Liver (tissue), 7 donors: ENCODE measurements at regions not wholly inside any gene's neighbourhood (a gene's known extent, or its start where the extent isn't known, plus 50 kb on each side); places are given as distances from the start of the nearest gene placed in this dataset.

ENCODE experiments used
- DNase-seq: peaks from one replicate; pipeline ENCODE4 v3.0.0-alpha.2; 2017; ENCODE audit warnings: low spot score
- H3K27ac ChIP-seq, 2 donors: one replicate each; pipeline ENCODE4 v1.7.0; 2013; ENCODE audit warnings: inconsistent platforms in 2 of 2, low read length in 2 of 2, control low read depth in 1 of 2, low read depth in 1 of 2, mild to moderate bottlenecking in 1 of 2
- H3K27me3 ChIP-seq, 4 donors: one replicate each; pipeline versions ENCODE4 v1.6.1 to v1.7.0; 2013; ENCODE audit warnings: low read length in 3 of 4, inconsistent platforms in 1 of 4, mild to moderate bottlenecking in 1 of 4, moderate library complexity in 1 of 4; ENCODE audit not compliant: control insufficient read depth in 4 of 4, insufficient read depth in 4 of 4
- H3K36me3 ChIP-seq, 4 donors: one replicate each; pipeline versions ENCODE4 v1.6.1 to v1.7.0; 2013; ENCODE audit warnings: low read length in 3 of 4, mild to moderate bottlenecking in 3 of 4, low read depth in 1 of 4, moderate library complexity in 1 of 4; ENCODE audit not compliant: control insufficient read depth in 4 of 4, insufficient read depth in 3 of 4
- H3K4me1 ChIP-seq, 4 donors: one replicate each; pipeline versions ENCODE4 v1.6.1 to v1.7.0; 2013; ENCODE audit warnings: low read length in 3 of 4, mild to moderate bottlenecking in 3 of 4, moderate library complexity in 1 of 4; ENCODE audit not compliant: control insufficient read depth in 4 of 4, insufficient read depth in 4 of 4
- H3K4me3 ChIP-seq, 3 donors: one replicate each; pipeline versions ENCODE4 v1.6.1 to v1.7.0; 2013; ENCODE audit warnings: low read length in 3 of 3, control low read depth in 1 of 3, low read depth in 1 of 3, mild to moderate bottlenecking in 1 of 3
- H3K9ac ChIP-seq, 2 donors: one replicate each; pipeline ENCODE4 v1.7.0; 2013; ENCODE audit warnings: low read length in 2 of 2, mild to moderate bottlenecking in 2 of 2, moderate library complexity in 2 of 2, control low read depth in 1 of 2, low read depth in 1 of 2
- H3K9me3 ChIP-seq, 4 donors: one replicate each; pipeline versions ENCODE4 v1.6.1 to v1.7.0; 2013; ENCODE audit warnings: low read length in 3 of 4; ENCODE audit not compliant: control insufficient read depth in 4 of 4
- FOXA1 ChIP-seq: IDR thresholded peaks from 2 replicates; pipeline ENCODE4 v1.6.1; 2016; ENCODE audit warnings: antibody characterized with exemption
- FOXA2 ChIP-seq: IDR thresholded peaks from 2 replicates; pipeline ENCODE4 v1.6.1; 2016; ENCODE audit warnings: antibody characterized with exemption
- GABPA ChIP-seq, 2 donors: IDR thresholded peaks in 1 of 2; conservative IDR thresholded peaks in 1 of 2; 2 replicates each; pipeline ENCODE4 v1.6.1; 2016; ENCODE audit warnings: antibody characterized with exemption in 2 of 2, mild to moderate bottlenecking in 1 of 2, moderate library complexity in 1 of 2
- JUND ChIP-seq, 2 donors: IDR thresholded peaks; 2 replicates each; pipeline ENCODE4 v1.6.1; 2016; ENCODE audit warnings: antibody characterized with exemption in 2 of 2
- RAD21 ChIP-seq, 2 donors: IDR thresholded peaks; 2 replicates each; pipeline ENCODE4 v1.6.1; 2016; ENCODE audit warnings: antibody characterized with exemption in 2 of 2, mild to moderate bottlenecking in 2 of 2
- RXRA ChIP-seq, 2 donors: IDR thresholded peaks; 2 replicates each; pipeline ENCODE4 v1.6.1; 2017 to 2018; ENCODE audit warnings: antibody characterized with exemption in 2 of 2, mild to moderate bottlenecking in 1 of 2
- TAF1 ChIP-seq: conservative IDR thresholded peaks from 2 replicates; pipeline ENCODE4 v1.6.1; 2016; ENCODE audit warnings: antibody characterized with exemption, mild to moderate bottlenecking
- WGBS: extraction: QIAGEN DNeasy Blood & Tissue Kit; methylation state at CpG from one replicate; pipeline ENCODE4 v1.1.7; 2013; 5-methylcytosine and 5-hydroxymethylcytosine counted together
- TF ChIP-seq, protein P1 (sequence below): IDR thresholded peaks from 2 replicates; pipeline ENCODE4 v1.6.1; 2016; ENCODE audit warnings: antibody characterized with exemption, mild to moderate bottlenecking
- donor health status: healthy.
- donor health status: healthy.
- donor health status: healthy.
- donor health status: healthy.

DNA sequence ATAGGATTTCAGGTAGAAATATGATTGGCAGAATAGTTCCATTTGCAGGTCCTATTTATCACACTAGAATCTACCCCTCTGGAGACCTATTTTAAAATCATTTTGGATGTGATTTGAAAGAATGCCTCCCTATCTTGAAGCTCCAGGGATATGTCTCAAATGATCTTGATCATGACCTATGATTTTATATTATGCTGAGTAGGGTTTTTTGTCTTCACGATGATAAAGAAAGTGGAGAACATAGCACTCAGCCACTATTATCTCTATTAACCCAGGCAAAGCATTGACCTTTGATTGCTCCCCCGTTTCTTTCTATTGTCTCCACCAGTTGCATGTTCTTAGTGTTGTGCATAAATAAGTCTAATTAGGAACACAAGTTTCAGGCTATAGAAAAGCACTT lies 307.9 kb downstream of the BLID start:
- WGBS = 64% methylated on average over 2 of the region's 2 CpGs
- Histone ChIP-seq H3K27ac (no peak overlapping the region), H3K4me1 (no peaks in the 10 kb centered on the region), H3K36me3 (no peaks in the 10 kb centered on the region), H3K27me3 (no peaks in the 10 kb centered on the region), H3K4me3 (no peak overlapping the region), H3K9me3 (peaks cover 0 to 4% (median under 1%) of the 10 kb centered on the region in 4 donors), H3K9ac (no peak overlapping the region)
- DNase-seq = no peak
- TF ChIP-seq, protein P1, sequence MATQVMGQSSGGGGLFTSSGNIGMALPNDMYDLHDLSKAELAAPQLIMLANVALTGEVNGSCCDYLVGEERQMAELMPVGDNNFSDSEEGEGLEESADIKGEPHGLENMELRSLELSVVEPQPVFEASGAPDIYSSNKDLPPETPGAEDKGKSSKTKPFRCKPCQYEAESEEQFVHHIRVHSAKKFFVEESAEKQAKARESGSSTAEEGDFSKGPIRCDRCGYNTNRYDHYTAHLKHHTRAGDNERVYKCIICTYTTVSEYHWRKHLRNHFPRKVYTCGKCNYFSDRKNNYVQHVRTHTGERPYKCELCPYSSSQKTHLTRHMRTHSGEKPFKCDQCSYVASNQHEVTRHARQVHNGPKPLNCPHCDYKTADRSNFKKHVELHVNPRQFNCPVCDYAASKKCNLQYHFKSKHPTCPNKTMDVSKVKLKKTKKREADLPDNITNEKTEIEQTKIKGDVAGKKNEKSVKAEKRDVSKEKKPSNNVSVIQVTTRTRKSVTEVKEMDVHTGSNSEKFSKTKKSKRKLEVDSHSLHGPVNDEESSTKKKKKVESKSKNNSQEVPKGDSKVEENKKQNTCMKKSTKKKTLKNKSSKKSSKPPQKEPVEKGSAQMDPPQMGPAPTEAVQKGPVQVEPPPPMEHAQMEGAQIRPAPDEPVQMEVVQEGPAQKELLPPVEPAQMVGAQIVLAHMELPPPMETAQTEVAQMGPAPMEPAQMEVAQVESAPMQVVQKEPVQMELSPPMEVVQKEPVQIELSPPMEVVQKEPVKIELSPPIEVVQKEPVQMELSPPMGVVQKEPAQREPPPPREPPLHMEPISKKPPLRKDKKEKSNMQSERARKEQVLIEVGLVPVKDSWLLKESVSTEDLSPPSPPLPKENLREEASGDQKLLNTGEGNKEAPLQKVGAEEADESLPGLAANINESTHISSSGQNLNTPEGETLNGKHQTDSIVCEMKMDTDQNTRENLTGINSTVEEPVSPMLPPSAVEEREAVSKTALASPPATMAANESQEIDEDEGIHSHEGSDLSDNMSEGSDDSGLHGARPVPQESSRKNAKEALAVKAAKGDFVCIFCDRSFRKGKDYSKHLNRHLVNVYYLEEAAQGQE = no peak
- no peak for TF ChIP-seq RXRA (IDR thresholded peaks at IDR 0.05)
- no peak for TF ChIP-seq GABPA (IDR thresholded peaks at IDR 0.05 in 1 of 2, conservative IDR thresholded peaks at IDR 0.05 in 1 of 2)
- no peak for TF ChIP-seq FOXA1
- no peak for TF ChIP-seq JUND (IDR thresholded peaks at IDR 0.05)

DNA sequence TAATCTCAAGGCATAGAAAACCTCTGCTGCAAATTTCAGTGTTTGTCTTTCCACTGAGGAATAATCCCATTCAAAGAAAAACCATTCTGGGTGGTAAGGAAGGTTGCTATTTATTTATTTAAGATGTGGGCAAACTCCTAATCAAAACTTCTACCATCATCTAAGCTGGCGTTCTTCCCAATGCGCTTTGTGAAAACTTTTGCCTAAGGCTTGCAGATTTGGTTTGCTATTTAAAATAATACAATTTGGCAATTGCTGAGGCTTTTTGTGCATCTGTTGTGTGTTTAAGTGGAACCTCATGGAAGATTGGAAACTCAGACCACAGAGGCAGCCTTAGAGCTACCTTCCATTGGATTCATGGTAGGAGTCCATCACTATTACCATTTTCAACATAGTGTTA lies 309.0 kb downstream of the BLID start:
- no peaks in the 10 kb centered on the region for H3K4me1 ChIP-seq
- no peak overlapping the region for H3K4me3 ChIP-seq
- DNase-seq = no peak
- H3K9me3 ChIP-seq = no peaks in the 10 kb centered on the region
- 95% methylated on average over 2 of the region's 2 CpGs for WGBS
- TF ChIP-seq FOXA1 (no peak), TAF1 (no peak), RXRA (IDR thresholded peaks at IDR 0.05) (no peak), RAD21 (IDR thresholded peaks at IDR 0.05) (no peak)
- TF ChIP-seq, protein P1 = no peak
- H3K27ac ChIP-seq = no peak overlapping the region
- no peaks in the 10 kb centered on the region for H3K36me3 ChIP-seq
- H3K9ac ChIP-seq = no peak overlapping the region
- H3K27me3 ChIP-seq = no peaks in the 10 kb centered on the region

DNA sequence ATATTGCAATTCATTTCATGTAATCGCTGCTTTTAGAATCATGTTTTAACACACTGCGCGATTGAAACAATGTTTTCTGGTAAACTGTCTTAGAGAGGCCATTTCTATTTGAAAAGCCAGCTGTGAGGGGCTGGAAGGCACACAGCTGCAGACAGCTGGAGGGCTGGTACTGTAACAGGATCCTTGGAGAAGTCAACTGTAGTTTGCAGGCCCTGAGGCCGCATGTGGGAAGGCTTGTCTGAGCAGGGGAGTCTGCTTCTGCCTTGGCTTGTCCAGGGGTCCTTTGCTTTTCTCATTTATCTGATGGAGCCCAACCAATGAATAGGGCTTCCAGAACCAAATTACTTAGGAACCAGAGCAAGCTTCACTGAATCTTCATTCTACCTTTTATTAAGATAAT lies 313.5 kb downstream of the BLID start:
- WGBS = 83% methylated on average over 4 of the region's 4 CpGs
- H3K27ac ChIP-seq = no peak overlapping the region
- H3K9ac ChIP-seq = no peak overlapping the region
- TF ChIP-seq GABPA (IDR thresholded peaks at IDR 0.05 in 1 of 2, conservative IDR thresholded peaks at IDR 0.05 in 1 of 2) (no peak), FOXA2 (no peak)
- TF ChIP-seq, protein P1 = no peak
- peaks cover 2 to 12% (median 3%) of the 10 kb centered on the region in 4 donors for H3K9me3 ChIP-seq
- H3K4me1 ChIP-seq = no peaks in the 10 kb centered on the region
- DNase-seq = no peak
- H3K27me3 ChIP-seq = no peaks in the 10 kb centered on the region
- H3K4me3 ChIP-seq = no peak overlapping the region
- no peaks in the 10 kb centered on the region for H3K36me3 ChIP-seq
